HG03520 (cell line): ENCODE measurements at regions not wholly inside any gene's neighbourhood (a gene's known extent, or its start where the extent isn't known, plus 50 kb on each side); places are given as distances from the start of the nearest gene placed in this dataset.
"Not testable (repeated sequence)": the region's sequence is repeated elsewhere in the genome, so short reads cannot be mapped to it uniquely, and the experiment has no call there.

Source experiments
- ATAC-seq: cut with Tn5 transposase; IDR thresholded peaks from one replicate; pipeline ENCODE4 v1.9.1; 2021; ENCODE audit warnings: mild to moderate bottlenecking, moderate library complexity; ENCODE audit not compliant: unreplicated experiment

DNA sequence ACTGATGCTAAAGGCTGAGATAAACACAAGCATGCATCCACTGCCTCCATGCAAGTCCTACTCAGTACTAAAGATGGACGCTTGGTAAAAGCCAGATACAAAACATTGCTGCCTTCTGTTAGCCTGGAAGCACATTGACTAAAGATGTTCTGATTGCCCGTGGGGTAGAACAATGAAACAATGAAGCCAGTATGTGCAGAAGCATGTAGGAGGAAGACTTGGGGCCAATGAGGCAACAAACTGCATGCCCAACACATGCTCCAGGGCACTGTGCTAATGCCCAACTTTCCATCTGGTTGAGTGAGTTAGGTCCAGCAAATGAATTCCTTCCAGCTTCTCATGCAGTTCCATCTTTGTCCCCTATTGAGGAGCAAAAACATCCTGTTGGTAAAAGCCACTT lies 1245.5 kb downstream of the GATA3 start:
- ATAC-seq, result no peak

DNA sequence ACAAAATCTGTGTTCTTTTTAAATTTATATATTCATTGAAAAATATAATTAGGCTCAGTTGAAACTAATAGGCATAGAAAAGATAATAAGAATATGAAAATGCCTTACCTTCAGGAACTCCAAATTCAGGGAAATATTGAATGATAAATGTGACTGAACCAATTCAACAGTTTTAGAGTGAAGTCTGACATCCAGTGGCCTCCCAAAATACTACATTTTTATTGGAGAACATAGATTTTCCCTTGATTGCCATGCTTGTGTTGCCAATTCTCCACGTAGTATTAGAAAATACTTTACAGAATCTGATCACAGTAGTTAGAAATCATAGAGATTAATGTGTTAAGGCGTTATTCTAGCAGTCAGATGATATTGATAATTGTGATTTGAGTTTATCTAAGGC lies 1246.7 kb downstream of the GATA3 start:
- no peak for ATAC-seq

DNA sequence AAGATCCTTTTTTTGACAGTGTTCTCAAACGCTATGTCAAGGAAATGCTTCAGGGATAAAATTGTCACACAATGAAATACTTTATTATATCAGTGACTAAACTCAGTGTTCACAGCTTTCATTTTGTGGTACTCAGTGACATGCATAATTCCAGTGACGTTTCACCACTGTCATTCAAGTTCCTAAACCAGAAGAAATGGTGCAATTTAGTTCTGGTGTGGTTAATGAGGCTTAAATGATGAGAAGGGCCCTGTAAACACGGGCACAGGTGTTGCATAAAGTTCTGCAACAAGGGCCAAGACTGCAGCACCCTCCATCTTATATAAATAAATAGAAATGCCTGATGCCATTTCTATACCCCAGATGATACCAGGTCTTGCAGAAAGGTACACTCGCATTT lies 1247.1 kb downstream of the GATA3 start:
- no peak for ATAC-seq

DNA sequence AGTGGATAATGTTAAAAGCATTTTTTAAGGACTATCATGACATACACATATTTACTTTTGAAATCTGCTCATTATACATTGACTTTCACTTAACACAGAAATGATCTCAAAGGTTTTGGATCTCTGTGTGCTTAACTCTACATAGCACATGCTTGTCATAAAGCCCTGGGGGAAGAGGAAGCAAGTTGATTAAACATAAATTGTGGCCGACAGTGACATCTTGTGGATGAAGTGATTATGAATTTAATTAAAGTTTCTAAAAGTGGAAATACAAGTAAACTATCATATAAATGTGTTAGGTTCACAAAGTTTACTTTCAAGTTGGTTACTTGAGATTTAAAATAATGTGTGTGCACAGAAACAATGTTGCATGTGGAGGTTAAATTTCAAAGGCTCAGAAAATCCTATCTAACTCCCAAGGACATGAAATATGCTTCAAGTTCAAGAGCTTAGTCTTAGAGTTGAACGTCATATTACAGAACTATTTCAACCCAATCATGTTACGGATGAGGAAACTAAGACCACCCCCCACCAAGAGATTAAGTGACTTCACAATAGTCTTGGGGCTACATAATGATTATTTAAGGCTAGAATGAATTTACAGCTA lies 1247.8 kb downstream of the GATA3 start:
- ATAC-seq, result no peak

DNA sequence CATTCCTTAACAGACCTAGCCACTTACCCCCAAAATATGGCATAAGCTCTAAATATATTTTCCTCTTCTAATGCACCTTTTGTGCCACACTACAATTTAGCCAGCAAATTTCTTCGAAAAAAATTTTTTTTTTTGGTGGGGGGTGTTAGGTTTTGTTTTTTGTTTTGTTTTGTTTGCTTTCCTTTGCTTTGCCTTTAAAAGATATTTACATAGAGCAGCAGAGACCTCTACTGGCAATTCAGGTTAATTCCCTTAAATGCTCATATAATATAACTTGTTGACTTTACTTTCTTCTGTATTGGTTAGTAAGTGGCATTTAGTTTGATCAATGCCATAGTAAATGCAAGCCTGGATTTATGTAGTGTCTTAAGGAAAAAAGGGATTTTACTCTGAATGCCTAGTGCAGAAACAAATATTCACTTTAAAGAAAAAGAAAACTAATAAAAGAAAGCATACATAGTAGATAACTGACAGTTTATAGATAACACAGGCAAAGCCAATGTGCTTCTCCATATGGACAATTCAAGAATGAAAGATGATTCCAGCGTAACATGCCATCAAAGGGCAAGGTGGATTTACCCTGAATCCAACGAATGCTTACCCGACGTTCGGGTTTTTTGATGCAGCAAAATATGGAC lies 1250.6 kb downstream of the GATA3 start:
- no peak for ATAC-seq

DNA sequence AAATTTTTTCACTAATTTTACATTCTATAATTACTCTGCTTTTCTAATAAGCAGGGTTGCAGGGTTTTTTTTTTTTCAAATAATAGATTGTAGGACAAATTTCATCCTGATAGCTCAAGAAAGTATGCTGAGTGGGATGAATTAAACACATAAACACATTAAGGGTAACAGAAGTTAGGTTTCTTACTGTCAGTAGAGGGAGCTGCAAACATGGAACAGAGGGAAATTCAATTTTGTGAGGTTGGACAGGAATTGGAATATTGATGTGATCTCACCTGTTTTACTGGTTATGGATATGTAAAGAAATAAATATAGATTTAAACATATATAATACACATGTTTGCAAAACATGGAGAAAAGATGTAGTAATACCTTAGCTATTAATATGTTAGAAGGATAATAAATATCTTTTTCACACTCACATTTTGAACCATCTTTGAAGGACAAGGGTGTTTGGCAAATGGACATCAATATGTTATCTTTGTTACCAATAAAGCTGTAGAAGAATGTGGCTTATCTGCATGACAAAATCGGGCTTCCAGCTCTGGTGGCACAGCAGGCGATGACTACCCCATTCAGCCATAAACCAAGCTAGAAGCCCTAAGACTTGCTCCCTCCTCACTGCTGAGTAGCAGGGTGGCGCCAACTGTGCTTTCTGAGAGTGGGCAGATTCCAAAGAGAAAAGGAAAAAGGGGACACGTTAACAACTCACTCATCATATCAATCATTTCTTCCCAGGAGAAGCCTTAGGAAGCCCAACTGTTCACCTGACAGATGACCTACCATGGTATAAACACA lies 1257.4 kb downstream of the GATA3 start:
- no peak for ATAC-seq

DNA sequence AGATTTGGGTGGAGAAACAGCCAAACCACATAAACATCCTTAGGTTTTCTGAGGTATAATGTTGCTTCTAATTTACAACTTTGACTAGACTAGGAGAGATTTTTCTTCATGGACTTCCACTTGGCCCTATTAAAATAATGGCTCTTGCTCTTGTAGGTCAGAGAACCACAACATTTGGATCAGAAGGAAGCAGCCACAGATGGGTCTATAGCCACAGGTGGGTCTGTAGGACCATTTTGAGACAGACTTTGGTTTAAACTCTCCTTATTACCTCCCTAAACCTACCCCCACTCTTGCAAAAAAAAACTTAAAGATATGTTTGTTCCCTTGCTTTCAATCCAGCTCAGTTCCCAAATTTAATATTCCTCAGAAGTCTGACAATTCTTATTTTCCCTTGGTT lies 1260.8 kb downstream of the GATA3 start:
- ATAC-seq, result no peak

DNA sequence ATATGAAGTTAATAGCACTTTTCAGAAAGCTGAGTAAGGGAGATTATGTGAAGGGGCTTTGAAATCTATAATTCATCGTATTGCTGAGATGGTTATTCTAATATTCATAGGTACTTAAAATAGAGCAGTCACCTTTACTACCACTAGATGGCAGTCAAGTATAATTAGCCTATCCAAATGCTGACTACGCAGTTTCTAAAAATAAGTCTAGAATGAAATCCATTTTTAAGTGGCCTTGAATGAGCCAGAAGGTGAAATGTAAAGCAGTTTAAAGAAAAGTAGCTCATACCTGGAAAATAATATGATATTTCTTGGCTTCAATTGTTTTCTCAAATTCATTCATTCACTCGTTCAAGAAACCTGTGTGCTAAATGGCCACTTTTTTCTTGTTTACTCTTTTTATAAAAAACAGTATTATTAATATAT lies 1277.1 kb downstream of the GATA3 start:
- peak; percentile 82 for ATAC-seq

DNA sequence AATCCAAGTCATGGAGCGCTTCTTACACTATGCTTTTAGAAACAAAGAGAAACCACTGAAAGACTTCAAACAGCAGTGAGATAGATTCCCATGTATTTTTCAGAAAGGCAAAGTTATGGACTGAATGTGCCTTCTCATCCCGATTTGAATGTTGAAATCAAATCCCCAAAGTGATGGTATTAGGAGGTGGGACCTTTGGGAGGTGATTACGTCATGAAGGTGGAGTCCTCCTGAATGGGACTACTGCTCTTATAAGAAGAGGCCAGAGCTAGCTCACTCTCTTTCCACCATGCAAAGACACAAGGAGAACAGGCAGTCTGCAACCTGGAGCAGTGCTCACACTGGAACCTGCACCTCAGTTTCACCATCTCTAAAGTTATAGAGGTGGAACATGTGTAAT lies 1279.8 kb downstream of the GATA3 start:
- no peak for ATAC-seq

DNA sequence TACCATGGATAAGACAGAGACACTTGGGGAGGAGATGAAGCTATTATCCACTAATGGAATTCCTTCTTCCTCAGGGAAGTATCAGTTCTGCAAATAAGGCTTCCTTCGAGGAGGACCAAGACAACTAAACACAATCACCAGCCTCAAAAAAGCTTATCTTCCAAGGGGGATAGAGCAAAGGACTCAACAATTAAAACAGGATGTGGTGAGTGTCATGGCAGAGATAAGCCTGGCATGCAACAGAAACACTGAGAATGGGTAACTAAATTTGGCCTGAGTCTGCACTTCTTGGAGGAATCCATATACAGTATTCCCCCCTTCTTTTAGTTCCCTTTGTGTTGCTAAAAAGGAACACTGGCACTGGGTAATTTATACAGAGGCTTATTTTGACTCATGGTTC lies 1285.2 kb downstream of the GATA3 start:
- ATAC-seq, result no peak

DNA sequence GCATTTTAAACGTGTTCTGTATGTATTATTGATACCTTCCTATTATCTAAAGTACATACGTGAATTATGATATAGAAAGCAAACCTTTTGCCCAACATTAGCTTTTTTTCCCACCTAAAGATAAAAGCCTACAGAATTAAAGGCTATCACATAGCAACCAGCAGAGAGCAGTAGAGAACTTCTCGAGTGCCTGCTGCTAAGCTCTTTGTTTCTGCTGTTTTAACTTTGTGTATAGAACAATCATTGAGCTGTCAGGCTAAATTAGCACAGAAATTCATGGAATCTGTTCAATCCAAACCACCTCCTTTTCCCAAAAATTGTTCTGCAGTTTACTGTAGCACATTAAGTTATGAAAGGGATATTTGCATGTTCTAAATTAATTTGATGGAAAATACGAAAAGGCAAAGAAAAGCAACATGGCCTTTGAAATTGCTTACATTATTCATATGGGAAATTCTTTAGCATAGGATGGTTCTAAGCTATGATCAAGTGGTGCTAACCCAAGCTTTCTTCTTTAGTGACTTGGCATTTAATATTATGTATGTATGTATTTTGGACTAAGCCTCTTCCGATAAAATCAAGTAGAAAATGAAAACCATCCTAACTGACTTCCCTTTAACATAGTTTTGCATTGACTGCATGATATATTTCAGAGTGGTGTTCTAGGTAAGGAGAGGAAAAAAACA lies 1288.5 kb downstream of the GATA3 start:
- no peak for ATAC-seq

DNA sequence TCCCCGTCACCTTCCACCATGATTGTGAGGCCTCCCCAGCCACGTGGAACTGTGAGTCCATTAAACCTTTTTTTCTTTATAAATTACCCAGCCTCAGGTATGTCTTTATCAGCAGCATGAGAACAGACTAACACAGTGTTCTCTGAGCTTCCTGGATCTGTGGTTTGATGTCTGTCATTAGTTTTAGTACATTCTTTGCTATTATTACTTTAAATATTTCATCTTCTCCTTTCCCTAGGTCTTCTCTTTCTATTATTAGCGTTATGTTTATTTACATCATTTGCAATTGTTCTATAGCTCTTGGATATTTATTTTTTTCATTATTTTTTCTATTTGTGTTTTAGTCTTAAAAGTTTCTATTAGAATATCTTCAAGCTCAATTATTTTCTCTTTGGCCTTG lies 1293.4 kb downstream of the GATA3 start:
- not testable (repeated sequence) for ATAC-seq

DNA sequence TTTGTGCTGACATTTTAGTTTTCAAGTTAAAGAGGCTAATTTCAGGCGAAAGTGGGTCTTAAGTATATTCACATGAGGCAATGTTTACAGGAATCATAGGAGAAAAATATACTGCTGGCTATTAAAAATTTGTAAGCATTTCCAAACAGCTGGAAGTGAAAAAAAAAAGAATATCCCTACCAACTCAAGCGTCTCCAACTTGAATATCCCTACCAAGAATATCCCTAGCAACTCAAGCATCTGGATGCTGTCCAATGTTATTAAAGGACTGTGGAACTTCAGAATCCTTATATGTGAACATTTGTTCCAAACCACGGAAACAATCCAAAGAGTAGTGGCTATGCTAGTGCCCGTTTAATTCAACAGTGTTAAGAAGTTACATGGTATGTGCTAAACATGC lies 1303.0 kb downstream of the GATA3 start:
- ATAC-seq, result no peak

DNA sequence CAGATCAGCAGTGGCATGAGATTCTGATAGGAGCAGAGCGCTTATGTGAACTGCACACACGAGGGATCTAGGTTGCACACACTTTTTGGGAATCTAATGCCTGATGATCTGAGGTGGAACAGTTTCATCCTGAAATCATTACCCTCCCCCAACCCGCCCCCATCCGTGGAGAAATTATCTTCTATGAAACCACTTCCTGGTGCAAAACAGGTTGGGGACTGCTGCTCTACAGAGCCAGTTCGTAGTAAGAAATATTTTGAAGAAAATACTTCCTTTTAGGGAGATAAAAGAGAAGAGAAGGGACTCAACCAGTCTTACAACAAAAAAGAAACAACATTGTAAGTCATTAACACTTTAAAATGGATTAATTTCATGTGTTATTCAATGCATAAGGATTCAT lies 1308.2 kb downstream of the GATA3 start:
- ATAC-seq, result no peak

DNA sequence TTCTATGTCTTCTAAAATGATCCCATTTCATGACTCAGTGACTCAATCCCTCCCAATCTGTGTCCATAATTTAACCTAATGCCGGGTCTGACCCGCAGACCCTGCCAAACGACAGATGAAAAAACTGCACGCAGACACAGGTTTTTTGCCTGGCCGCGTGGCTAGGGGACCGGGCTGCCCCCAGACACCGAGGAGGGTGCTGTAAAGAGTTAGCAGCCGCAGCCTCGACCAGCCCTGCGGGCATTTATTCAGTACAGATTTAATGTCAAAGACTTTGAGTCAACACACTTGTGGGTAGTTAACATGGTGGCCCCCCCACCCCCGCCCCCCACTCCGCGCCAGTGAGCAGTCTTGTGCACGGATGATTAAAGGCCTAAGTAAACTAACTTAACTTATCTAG lies 1324.7 kb downstream of the GATA3 start:
- no peak for ATAC-seq

DNA sequence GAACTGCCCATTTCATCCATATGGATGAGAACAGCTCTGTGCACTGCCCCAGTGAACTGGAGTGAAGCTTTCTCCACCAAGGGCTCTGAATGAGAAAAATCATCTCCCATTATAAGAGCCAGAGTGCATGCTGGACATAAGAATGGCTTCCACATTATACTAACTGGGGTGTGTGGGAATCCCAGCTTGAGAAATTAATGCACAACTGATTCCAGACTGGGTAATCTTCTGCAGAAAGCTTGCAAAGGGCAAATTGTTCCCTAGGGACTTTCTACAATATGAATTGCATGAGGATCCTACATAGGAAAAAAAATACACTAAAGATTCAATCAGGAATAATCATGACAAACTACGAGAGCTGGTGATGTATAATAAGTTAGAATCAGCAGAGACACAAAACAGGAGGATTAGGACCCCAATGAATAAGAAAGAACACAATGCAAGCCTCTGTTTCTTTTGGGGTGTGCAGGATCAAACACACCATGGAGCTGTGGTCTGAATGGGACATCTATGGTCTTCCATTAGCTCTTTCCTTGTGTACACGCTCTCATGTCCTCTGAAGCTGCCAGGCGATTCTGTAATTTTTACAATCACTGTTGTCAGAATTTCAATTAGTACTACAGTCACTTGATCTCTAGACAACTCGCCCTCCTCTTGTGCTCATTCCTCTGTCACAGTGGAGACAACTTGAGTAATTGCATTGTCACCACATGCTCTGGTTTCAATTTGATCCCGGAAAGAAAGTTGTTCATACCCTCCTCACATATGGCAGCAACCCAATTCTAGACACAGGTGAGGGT lies 1327.4 kb downstream of the GATA3 start:
- no peak for ATAC-seq

DNA sequence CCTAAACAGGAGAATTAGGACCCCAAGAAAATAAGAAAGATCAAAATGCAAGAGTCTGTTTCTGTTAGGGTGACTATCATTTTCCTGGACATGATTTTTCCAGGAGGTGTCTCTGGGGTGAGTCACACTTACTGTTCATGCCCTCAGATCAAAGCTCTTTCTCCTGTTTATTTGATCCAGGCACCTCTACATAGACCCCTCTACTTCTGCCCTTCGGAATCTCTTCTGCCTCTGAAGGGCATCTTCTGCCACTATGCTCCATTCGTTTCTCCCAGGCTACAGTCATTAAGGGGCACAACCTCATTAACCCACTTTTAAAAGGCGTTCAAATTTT lies 1328.0 kb downstream of the GATA3 start:
- no peak for ATAC-seq

DNA sequence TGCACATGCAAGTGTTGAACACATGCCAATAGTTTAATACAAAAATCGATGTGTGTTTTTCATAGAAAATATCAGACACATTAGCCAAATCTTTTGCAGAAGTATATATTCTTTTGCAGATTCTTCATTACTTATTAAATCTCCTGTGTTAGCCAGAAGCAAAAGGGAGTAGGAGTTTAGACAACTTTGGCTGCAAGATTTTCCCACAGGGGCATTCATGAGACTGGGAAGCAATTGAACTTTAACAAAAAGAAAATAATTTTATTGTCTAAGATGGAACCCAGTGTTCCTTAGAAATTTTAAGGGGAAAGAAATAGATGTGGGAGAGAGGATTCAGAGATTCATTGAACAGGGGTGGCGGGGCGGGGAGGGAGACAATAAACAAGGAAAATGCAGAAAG lies 1336.0 kb downstream of the GATA3 start:
- ATAC-seq, result no peak

DNA sequence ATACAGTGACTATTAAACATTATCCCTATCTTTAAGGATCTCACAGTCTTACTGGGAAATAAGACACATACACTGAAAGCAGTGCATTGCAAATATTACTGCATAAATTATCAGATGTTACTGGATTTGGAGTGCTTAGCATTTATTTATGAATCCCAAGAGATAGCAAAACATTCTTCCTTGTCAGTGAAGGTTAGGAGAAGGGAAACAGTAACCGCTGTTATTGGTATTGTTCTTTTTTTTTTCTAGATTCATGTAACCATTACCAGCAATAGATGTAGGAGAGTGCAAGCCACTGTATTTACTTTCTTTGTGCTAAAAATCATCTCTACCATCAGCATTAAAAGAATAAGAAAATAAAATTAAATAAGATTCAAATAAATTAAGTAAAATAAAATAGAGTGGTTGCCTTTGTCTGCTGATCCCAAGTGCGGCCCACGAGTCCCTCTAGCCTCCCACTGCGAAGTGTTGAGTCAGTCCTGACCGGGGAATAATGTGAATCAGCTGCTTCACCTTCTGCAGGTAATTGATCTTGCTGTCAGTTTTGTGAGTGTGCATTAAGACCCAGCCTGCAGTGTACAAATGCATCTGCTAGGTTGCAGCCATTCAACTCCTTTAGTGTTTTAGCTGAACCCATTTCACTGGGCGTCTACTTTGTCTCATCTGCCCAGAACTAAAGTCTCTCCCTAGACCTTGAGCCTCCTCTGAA lies 1344.9 kb downstream of the GATA3 start:
- ATAC-seq, result no peak

DNA sequence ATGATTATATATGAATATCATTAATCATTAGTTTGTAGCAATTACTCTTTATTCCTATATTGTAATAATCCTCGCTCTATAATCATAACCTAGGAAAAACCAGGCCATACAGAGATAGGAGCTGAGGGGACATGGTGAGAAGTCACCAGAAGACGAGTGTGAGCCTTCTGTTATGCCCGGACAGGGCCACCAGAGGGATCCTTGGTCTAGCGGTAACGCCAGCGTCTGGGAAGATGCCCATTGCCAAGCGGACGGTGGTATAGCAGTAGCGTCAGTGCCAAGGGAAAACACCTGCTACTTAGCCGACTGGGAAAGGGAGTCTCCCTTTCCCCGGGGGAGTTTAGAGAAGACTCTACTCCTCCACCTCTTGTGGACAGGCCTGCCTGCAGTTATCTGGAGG lies 1347.6 kb downstream of the GATA3 start:
- not testable (repeated sequence) for ATAC-seq
